CD4-positive, alpha-beta T cell treated with Interleukin-2 at 100 ng/mL for 4 hours (primary cell): ENCODE measurements at regions not wholly inside any gene's neighbourhood (a gene's known extent, or its start where the extent isn't known, plus 50 kb on each side); places are given as distances from the start of the nearest gene placed in this dataset.
"Not testable (repeated sequence)": the region's sequence is repeated elsewhere in the genome, so short reads cannot be mapped to it uniquely, and the experiment has no call there.

Experiments
- DNase-seq: peaks from one replicate; pipeline ENCODE4 v3.0.0-alpha.2; 2020; ENCODE audit warnings: low spot score

DNA sequence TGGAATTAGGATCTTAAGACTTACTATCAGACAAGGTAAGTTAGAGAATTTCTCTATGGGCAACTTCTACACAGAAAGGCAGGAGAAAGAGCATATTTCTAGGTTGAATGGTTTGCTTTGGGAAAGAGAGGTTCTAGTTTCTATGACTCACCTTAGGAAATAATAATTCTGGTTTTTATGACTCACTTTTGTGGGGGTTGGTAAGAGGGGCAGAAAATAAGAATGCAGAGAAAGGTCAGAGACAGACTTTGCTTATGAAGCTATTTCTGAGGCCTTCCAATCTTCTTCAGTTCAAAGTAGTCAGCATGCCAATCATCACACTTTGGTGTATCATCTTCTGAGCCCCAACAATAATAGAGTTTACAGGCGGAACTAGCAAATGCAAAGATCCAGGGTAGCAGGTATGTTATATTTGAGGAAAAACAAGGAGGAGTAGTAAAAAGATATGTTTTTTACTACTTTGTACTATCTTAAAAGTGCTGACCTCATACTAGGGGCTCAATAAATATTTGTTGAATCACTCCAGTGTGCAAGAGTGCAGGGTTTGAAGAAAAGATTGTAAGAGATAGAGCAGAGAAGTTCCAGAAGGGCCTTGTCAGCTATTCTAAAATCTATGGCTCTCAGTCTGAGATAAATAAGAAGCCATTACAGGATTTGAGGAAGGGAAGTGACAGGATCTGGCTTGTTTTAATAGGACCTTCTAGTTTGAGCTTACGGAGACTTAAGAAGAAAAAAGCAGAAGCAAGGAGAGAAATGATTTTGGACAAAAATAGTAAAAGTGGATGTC lies 56.7 kb upstream of the LRFN5 start:
- DNase-seq, result no peak

GRCh38 chr14:41549282-41549681 lies 57.4 kb upstream of the LRFN5 start:
- DNase-seq, result no peak

GRCh38 chr14:41548666-41549065 lies 58.0 kb upstream of the LRFN5 start:
- DNase-seq, result no peak

DNA sequence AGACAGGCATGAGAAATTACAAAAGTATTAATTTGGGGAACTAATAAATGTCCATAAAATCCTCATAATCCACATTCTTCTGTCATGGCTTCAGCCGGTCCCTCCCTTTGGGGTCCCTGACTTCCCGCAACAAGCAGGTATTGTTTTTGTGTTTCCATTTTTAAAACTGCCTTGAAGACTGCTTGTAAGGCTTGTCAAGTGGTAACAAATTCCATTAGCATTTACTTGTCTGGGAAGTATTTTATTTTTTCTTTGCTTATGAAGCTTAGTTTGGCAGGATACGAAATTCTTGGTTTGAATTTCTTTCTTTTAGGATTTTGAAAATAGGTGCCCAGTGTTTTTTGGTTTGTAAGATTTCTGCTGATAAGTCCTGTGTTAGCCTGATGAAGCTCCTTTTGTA lies 65.3 kb upstream of the LRFN5 start:
- no peak for DNase-seq

GRCh38 chr14:41532255-41532654 lies 74.4 kb upstream of the LRFN5 start:
- no peak for DNase-seq

GRCh38 chr14:41521891-41522290 lies 84.8 kb upstream of the LRFN5 start:
- DNase-seq, result no peak

DNA sequence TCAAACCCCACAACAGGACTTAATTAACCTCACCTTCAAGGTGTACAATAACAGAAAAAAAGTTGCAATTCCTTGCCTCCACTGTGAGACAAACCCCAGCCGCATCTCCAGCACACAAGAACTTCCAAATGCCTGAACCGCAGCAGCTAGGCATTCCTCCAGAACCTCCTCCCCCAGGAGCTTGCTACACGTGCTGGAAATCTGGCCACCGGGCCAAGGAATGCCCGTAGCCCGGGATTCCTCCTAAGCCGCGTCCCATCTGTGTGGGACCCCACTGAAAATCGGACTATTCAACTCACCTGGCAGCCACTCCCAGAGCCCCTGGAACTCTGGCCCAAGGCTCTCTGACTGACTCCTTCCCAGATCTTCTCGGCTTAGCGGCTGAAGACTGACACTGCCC lies 88.6 kb upstream of the LRFN5 start:
- DNase-seq, result not testable (repeated sequence)

- no peak for DNase-seq
Measured at GRCh38 chr14:41506552-41506951, 100.1 kb upstream of the LRFN5 start.

DNA sequence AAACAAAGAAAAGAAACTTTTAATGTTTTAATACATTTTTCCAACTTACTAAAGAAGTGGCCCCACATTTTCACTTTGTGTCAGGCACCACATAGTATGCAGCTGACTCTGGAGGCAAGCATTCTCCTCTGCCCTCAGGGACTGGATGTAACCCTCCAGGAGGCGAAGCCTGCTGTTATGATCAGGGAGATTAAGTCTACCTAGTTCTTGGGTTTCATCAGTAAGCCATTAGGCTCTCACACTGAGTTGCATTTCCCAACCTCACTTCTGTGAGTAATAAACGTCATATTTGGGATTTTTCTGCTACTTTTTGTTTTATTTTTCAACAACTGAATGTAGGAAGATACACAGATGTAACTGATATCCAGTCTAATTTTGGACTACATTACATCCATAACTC lies 101.2 kb upstream of the LRFN5 start:
- no peak for DNase-seq

DNA sequence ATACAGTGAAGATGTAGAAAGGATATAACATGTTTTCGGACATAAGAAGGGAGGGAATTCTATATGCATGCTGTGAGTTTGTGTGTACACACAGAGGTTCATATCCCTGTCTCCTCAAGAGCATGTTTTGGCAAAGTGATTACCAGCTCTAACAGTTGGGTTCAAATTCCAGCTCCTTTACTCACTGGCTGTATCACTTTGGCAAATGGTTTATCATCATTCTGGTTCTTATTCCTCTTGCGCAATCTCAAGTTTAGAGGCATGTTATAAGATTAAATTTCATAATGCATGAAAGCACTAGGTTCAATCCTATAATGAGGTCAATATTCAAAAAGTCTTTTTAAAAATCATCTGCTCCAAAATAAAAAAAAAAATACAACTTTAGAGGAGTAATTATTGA lies 107.7 kb upstream of the LRFN5 start:
- DNase-seq, result no peak

DNA sequence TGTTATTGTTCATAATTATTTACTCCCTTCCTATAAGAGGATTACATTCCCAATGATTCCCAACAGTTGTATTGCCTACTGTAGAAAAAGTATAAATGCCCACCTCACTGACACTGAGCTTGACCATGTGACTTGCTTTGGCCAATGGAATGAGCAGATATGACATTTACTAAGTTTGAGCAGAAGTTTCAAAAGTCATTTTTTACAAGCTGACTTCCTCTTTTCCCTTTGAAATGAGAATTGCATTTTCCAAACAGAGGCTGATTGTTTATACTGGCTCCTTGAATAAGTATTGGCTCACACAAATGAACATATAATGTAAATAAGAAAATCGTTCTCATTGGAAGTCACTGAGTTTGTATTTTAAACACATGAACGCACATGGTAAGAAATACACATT lies 116.4 kb upstream of the LRFN5 start:
- DNase-seq, result no peak

DNA sequence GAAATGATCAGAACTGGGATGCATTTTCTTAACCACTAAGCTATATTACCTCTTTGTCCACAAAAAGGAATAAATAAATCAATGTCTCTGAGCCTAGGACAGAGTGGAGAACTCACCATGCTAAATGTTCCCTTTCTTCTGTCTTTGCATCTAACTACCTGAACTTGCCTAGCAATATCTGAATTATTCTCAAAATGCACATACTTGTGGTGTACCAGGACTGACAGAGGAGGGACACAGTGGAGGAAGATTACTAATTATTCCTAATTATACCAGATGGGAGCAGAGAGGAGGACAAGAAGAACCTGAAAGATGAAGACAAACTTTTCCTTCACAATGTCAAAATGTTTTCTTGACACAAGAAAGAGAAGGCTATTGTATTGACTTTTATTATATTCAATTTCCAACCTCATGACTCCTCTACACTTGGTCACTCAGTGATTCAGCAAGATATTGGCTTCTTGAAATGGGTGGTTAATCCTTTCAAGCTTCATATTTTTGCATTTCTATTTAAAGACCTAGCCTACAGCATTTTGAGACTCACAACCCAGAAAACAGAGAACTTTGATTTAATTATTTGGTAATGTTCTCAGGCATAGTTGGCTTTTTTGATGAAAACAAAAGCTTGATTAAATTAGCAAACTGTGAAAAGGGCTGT lies 117.2 kb upstream of the LRFN5 start:
- DNase-seq, result no peak

DNA sequence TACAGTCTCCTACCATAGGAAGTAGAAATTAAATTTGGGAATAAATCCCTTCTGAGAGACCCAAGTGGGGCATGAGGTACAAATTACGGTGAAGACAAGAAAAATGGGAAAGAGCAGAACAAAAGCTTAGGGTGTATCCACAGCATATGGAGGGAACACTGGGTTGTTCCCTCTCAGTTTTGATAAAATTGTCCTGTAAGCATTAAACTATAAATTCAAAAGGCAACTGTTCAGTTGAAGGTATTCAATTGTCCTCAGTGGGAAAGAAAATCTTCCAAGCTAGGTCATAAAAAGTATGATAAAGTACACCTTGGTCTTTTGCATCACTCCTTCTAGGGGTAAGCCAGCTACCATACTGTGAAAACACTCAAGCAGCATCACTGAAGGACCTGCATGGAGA lies 118.3 kb upstream of the LRFN5 start:
- DNase-seq, result no peak

DNA sequence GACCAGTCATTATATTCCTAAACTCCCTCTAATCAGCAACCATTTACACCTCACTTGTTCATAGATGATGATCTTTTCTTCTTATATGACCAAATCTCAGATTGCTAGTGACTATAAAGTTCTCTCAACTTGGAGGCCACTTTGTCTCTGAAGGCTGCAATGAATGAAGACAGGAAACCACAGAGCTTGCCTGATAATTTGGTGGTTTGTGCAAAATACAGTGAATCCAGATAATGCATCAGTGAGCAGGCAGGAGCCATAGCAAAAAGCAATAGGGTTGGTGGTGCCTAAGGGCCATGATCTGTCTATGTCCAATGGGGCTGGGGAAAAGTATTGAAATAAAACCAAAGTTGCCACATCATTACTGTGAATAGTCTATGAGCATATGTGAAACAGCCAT lies 123.8 kb upstream of the LRFN5 start:
- DNase-seq, result no peak

DNA sequence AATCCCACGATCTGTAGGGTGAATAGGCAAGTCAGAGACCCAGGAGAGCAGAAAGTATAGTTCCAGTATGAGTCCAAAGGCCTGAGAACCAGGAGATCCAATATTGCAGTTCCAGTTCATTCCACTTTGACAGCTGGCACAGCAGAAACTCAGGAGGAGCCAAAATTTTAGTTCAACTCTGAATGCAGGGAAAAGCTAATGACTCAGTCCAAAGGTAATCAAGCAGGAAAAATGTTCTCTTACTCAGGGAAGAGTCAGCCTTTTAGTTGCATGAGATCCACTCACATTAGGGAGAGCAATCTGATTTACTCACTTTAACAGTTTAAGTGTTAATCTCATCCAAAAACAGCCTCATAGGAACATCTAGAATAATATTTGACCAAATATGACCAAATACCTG lies 130.2 kb upstream of the LRFN5 start:
- no peak for DNase-seq

GRCh38 chr14:41461380-41461779 lies 145.3 kb upstream of the LRFN5 start:
- no peak for DNase-seq

GRCh38 chr14:41457393-41457792 lies 149.3 kb upstream of the LRFN5 start:
- no peak for DNase-seq

GRCh38 chr14:41449066-41449465 lies 157.6 kb upstream of the LRFN5 start:
- DNase-seq, result no peak

DNA sequence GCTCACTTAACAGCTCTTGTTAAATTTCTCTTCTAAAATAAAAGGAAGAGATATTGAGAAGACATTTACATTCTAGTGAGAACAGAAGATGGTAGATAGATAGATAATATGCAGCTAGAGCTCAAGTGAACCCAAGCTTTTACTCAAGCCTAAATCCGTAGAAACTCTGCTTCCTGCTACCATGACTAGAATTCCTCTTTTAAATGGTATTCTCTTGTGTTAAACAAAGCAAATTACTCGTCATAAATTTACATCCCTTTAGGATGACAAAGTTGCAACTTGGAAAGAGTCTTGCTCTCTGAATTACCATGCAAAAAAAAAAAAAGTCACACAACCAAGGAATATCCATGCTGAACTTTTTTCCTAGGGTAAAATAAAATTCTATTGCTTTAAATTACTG lies 160.7 kb upstream of the LRFN5 start:
- DNase-seq, result no peak

DNA sequence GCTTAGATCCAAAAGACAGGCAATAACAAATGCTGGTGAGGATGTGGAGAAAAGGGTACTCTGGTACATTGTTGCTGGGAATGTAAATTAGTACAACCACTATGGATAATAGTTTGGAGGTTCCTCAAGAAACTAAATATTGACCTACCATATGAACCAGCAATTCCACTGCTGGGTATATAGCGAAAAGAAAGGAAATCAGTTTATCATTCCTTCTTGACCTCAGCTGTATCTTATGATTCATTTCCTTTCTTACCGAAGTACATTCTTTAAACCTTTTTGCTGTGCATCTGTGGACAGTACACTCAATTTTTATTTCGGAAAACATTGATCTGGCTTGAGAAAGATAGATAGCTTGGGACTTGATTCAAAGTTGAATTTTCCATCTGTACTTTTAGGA lies 183.2 kb upstream of the LRFN5 start:
- DNase-seq, result no peak

- not testable (repeated sequence) for DNase-seq
Measured at GRCh38 chr14:41421308-41421707, 185.4 kb upstream of the LRFN5 start.

DNA sequence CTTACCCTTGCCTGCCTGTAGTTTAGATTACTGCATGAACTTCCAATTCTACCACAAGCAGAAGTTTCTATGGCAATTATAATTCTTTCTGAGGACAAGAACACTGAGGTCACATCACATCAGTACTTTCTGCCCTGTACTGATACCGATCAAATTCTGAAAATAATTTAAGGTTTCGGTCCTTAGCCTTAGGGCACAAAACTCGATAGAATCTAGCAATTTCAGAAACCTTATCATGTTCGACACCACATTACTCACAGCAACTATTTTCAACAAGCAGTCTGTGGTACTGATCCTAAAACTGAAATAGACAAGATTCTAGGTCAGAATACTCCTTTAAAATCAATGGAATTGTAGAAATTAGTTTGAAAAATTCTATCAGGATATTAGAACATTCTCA lies 187.0 kb upstream of the LRFN5 start:
- DNase-seq, result no peak

GRCh38 chr14:41418851-41419250 lies 187.8 kb upstream of the LRFN5 start:
- DNase-seq, result no peak

DNA sequence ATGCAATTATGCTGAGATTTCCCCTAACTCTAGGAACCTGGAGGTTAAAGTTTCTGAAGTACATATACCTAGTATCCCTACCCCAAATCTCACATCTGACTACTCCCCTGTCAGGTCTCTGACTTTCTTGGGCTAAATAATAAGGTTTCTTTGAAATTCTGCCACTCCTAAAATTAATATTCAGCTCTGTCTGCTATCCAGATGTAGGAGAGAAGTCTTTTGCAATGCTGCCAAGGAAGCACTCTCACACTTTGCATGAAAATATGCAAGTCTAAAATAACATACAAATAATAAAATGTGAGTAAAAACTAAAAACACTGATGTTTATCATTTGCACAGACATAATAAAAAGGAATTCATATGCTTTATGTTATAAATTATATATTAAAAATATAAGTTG lies 196.9 kb upstream of the LRFN5 start:
- no peak for DNase-seq
